IgD-negative memory B cell (primary cell): ENCODE measurements at regions not wholly inside any gene's neighbourhood (a gene's known extent, or its start where the extent isn't known, plus 50 kb on each side); places are given as distances from the start of the nearest gene placed in this dataset.
A peak's percentile ranks its signal among the peaks of the same experiment; 100 is the strongest.

Source experiments
- H3K27ac Mint-ChIP-seq, 3 donors: one replicate each; pipeline ENCODE4 v1.8.0; 2020 to 2022; ENCODE audit warnings: mild to moderate bottlenecking in 3 of 3, mixed read lengths in 3 of 3, moderate library complexity in 1 of 3
- H3K27me3 Mint-ChIP-seq: one replicate; pipeline ENCODE4 v1.8.0; 2021; ENCODE audit warnings: mixed read lengths
- H3K36me3 Mint-ChIP-seq: one replicate; pipeline ENCODE4 v1.8.0; 2020; ENCODE audit warnings: mild to moderate bottlenecking, mixed read lengths
- H3K4me1 Mint-ChIP-seq, 3 donors: one replicate each; pipeline ENCODE4 v1.8.0; 2020 to 2022; ENCODE audit warnings: mixed read lengths in 3 of 3, mild to moderate bottlenecking in 1 of 3
- H3K4me3 Mint-ChIP-seq, 4 donors: one replicate each; pipeline ENCODE4 v1.8.0; 2020 to 2022; ENCODE audit warnings: mild to moderate bottlenecking in 4 of 4, mixed read lengths in 4 of 4, moderate library complexity in 3 of 4
- H3K9me3 Mint-ChIP-seq, 3 donors: one replicate each; pipeline ENCODE4 v1.8.0; 2020 to 2021; ENCODE audit warnings: mixed read lengths in 3 of 3, mild to moderate bottlenecking in 1 of 3

GRCh38 chr11:127875131-127875530 lies 712.2 kb downstream of the ETS1 start:
- Mint-ChIP-seq H3K36me3 (no peaks in the 10 kb centered on the region), H3K4me3 (no peak overlapping the region), H3K9me3 (peaks cover 0 to 3% (median 0%) of the 10 kb centered on the region in 3 donors), H3K4me1 (peaks cover 0 to 1% (median 0%) of the 10 kb centered on the region in 3 donors), H3K27me3 (no peaks in the 10 kb centered on the region), H3K27ac (no peak overlapping the region)

GRCh38 chr11:127873478-127873877 lies 713.9 kb downstream of the ETS1 start:
- no peak overlapping the region for H3K27ac Mint-ChIP-seq

GRCh38 chr11:127866109-127866508 lies 721.2 kb downstream of the ETS1 start:
- H3K4me1 Mint-ChIP-seq: no peaks in the 10 kb centered on the region
- no peaks in the 10 kb centered on the region for H3K27me3 Mint-ChIP-seq
- no peak overlapping the region for H3K4me3 Mint-ChIP-seq
- no peak overlapping the region for H3K27ac Mint-ChIP-seq
- H3K9me3 Mint-ChIP-seq: no peaks in the 10 kb centered on the region
- peaks cover 1% of the 10 kb centered on the region for H3K36me3 Mint-ChIP-seq

More at GRCh38 chr11:127873478-127873877, 713.9 kb downstream of the ETS1 start:
- Mint-ChIP-seq H3K9me3 (peaks cover 0 to 2% (median 0%) of the 10 kb centered on the region in 3 donors), H3K4me3 (no peak overlapping the region), H3K36me3 (no peaks in the 10 kb centered on the region), H3K4me1 (peaks cover 0 to 1% (median 0%) of the 10 kb centered on the region in 3 donors), H3K27me3 (no peaks in the 10 kb centered on the region)

GRCh38 chr11:127864861-127865260 lies 722.5 kb downstream of the ETS1 start:
- Mint-ChIP-seq H3K27ac (no peak overlapping the region), H3K9me3 (peaks cover 0 to 2% (median 0%) of the 10 kb centered on the region in 3 donors), H3K36me3 (peaks cover 1% of the 10 kb centered on the region), H3K4me1 (no peaks in the 10 kb centered on the region), H3K4me3 (no peak overlapping the region), H3K27me3 (no peaks in the 10 kb centered on the region)

- Mint-ChIP-seq H3K27me3 (no peaks in the 10 kb centered on the region), H3K4me3 (peak overlapping the region in 1 of 4 donors; percentile 47), H3K27ac (no peak overlapping the region), H3K36me3 (peaks cover 1% of the 10 kb centered on the region), H3K4me1 (no peaks in the 10 kb centered on the region), H3K9me3 (peaks cover 0 to 2% (median 2%) of the 10 kb centered on the region in 3 donors)
These were observed 725.0 kb downstream of the ETS1 start for GRCh38 chr11:127862406-127862805.

GRCh38 chr11:127859941-127860354 lies 727.4 kb downstream of the ETS1 start:
- Mint-ChIP-seq H3K4me3 (no peak overlapping the region), H3K36me3 (peaks cover 1% of the 10 kb centered on the region), H3K4me1 (no peaks in the 10 kb centered on the region), H3K9me3 (peaks cover 0 to 2% (median 2%) of the 10 kb centered on the region in 3 donors), H3K27me3 (no peaks in the 10 kb centered on the region), H3K27ac (no peak overlapping the region)

GRCh38 chr11:127844876-127845275 lies 742.5 kb downstream of the ETS1 start:
- Mint-ChIP-seq H3K9me3 (no peaks in the 10 kb centered on the region), H3K4me3 (no peak overlapping the region), H3K4me1 (no peaks in the 10 kb centered on the region), H3K27ac (no peak overlapping the region), H3K36me3 (no peaks in the 10 kb centered on the region), H3K27me3 (peaks cover 3% of the 10 kb centered on the region)

- peaks cover 3% of the 10 kb centered on the region for H3K27me3 Mint-ChIP-seq
- no peaks in the 10 kb centered on the region for H3K9me3 Mint-ChIP-seq
- no peaks in the 10 kb centered on the region for H3K36me3 Mint-ChIP-seq
- no peak overlapping the region for H3K4me3 Mint-ChIP-seq
- no peaks in the 10 kb centered on the region for H3K4me1 Mint-ChIP-seq
- H3K27ac Mint-ChIP-seq: no peak overlapping the region
These were observed 743.6 kb downstream of the ETS1 start for GRCh38 chr11:127843483-127844396.

- H3K4me3 Mint-ChIP-seq: no peak overlapping the region
- no peaks in the 10 kb centered on the region for H3K4me1 Mint-ChIP-seq
- no peaks in the 10 kb centered on the region for H3K36me3 Mint-ChIP-seq
- no peaks in the 10 kb centered on the region for H3K9me3 Mint-ChIP-seq
- H3K27me3 Mint-ChIP-seq: no peaks in the 10 kb centered on the region
- no peak overlapping the region for H3K27ac Mint-ChIP-seq
These were observed 762.2 kb downstream of the ETS1 start for GRCh38 chr11:127825183-127825582.

- Mint-ChIP-seq H3K4me1 (no peaks in the 10 kb centered on the region), H3K36me3 (no peaks in the 10 kb centered on the region), H3K9me3 (no peaks in the 10 kb centered on the region), H3K4me3 (no peak overlapping the region), H3K27ac (no peak overlapping the region), H3K27me3 (peaks cover 5% of the 10 kb centered on the region)
These were observed 768.7 kb downstream of the ETS1 start for GRCh38 chr11:127818625-127819024.

GRCh38 chr11:127816962-127817361 lies 770.4 kb downstream of the ETS1 start:
- H3K4me3 Mint-ChIP-seq: no peak overlapping the region
- no peaks in the 10 kb centered on the region for H3K9me3 Mint-ChIP-seq
- H3K27ac Mint-ChIP-seq: no peak overlapping the region
- peaks cover 5% of the 10 kb centered on the region for H3K27me3 Mint-ChIP-seq
- no peaks in the 10 kb centered on the region for H3K36me3 Mint-ChIP-seq
- no peaks in the 10 kb centered on the region for H3K4me1 Mint-ChIP-seq

GRCh38 chr11:127815331-127815730 lies 772.0 kb downstream of the ETS1 start:
- Mint-ChIP-seq H3K9me3 (peaks cover 0 to 5% (median 2%) of the 10 kb centered on the region in 3 donors), H3K27me3 (peaks cover 6% of the 10 kb centered on the region), H3K4me1 (no peaks in the 10 kb centered on the region), H3K36me3 (no peaks in the 10 kb centered on the region), H3K4me3 (no peak overlapping the region), H3K27ac (no peak overlapping the region)

GRCh38 chr11:127806501-127806900 lies 780.9 kb downstream of the ETS1 start:
- Mint-ChIP-seq H3K27me3 (peaks cover 1% of the 10 kb centered on the region), H3K4me3 (no peak overlapping the region)

GRCh38 chr11:127805771-127806170 lies 781.6 kb downstream of the ETS1 start:
- no peak overlapping the region for H3K4me3 Mint-ChIP-seq
- peaks cover 2% of the 10 kb centered on the region for H3K36me3 Mint-ChIP-seq
- no peaks in the 10 kb centered on the region for H3K27me3 Mint-ChIP-seq
- no peaks in the 10 kb centered on the region for H3K4me1 Mint-ChIP-seq
- H3K27ac Mint-ChIP-seq: no peak overlapping the region
- H3K9me3 Mint-ChIP-seq: peaks cover 0 to 7% (median 2%) of the 10 kb centered on the region in 3 donors

More at GRCh38 chr11:127806501-127806900, 780.9 kb downstream of the ETS1 start:
- Mint-ChIP-seq H3K9me3 (peaks cover 0 to 6% (median 2%) of the 10 kb centered on the region in 3 donors), H3K36me3 (peaks cover 2% of the 10 kb centered on the region), H3K27ac (no peak overlapping the region), H3K4me1 (no peaks in the 10 kb centered on the region)

GRCh38 chr11:127804747-127805400 lies 782.5 kb downstream of the ETS1 start:
- peaks cover 1% of the 10 kb centered on the region for H3K27me3 Mint-ChIP-seq
- H3K27ac Mint-ChIP-seq: no peak overlapping the region
- no peaks in the 10 kb centered on the region for H3K4me1 Mint-ChIP-seq
- H3K4me3 Mint-ChIP-seq: no peak overlapping the region
- peaks cover 2% of the 10 kb centered on the region for H3K36me3 Mint-ChIP-seq
- H3K9me3 Mint-ChIP-seq: peaks cover 0 to 4% (median 0%) of the 10 kb centered on the region in 3 donors
